GM18499 (cell line): ENCODE measurements at regions not wholly inside any gene's neighbourhood (a gene's known extent, or its start where the extent isn't known, plus 50 kb on each side); places are given as distances from the start of the nearest gene placed in this dataset.
"Not testable (repeated sequence)": the region's sequence is repeated elsewhere in the genome, so short reads cannot be mapped to it uniquely, and the experiment has no call there.

Experiments
- ATAC-seq: cut with Tn5 transposase; IDR thresholded peaks from one replicate; pipeline ENCODE4 v1.9.1; 2021; ENCODE audit warnings: moderate number of reproducible peaks; ENCODE audit not compliant: insufficient read depth, unreplicated experiment

- ATAC-seq = no peak
Measured at GRCh38 chr1:72397786-72398185, 115.4 kb upstream of the NEGR1 start.

DNA sequence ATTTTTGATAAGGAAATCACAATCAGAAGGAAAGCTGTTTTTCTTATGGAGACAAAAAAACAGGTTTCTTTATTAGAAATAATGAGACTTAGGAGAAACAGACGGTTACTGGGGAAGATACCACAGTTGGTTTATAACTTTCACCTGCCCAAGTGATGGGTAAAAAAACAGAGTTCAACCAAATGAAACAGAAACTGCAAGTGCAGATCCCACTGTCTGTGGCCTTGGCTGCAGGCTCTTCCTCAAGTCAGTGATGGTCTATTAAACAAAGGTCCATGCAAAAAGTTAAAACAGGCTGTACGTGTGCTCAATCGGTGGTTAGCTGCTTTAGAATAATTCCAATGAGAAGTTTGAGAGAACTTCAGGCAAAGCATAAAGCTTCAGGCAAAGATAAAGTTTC is 112.1 kb upstream of the NEGR1 start:
- ATAC-seq = no peak

DNA sequence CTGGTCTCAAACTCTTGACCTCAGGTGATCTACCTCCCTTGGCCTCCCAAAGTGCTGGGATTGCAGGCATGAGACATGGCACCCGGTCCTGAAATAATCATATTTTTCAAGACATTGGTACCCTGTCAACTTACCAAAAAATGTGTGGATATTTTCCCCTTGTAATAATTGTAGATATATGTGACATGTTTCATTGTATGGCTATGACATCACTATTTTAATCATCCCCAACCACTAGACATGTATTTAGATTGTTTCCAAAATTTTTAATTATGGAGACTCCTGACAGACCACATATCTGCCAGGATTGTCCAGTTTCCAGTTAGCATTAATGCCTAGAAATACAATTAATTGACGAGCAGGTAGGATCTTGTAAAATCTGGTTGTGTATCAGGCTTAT is 96.7 kb upstream of the NEGR1 start:
- no peak for ATAC-seq

GRCh38 chr1:72375226-72375625 is 92.9 kb upstream of the NEGR1 start:
- ATAC-seq = no peak

DNA sequence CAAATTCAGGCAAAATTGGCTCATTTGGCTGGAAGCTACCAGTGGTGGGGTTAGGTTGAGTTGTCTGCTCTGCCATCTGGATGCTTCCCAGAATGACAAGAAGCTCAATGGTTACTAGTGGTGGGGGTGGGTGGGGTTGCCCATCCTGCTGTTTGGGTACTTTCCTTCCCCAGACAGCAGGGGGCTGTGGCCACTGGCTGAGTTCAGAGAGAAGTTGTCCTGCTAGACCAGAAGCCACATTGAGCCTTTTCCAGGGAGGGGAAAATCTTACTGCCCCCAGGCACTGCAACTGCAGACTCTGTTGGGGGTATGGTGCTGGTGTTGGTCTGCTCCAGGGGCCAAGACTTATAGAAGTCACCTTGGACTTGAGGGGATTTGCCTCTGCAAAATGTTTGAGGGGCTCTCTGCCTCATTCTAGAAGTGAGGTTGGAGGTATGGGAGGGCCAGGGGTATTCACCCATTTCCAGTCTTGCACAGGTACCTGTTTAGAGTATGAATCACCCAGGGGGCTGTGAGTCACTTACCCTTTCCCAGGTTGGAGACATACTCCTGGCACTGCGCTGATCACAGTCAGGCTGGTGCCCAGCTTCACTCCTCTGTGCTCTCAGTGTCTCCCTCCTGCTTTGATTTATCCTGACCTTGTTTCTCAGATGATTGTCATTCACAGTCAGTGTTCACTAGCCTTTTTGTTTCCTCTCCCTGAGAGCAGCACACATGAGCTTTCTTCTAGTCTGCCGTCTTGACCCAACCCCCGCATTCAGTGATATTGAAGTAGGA is 89.1 kb upstream of the NEGR1 start:
- no peak for ATAC-seq

DNA sequence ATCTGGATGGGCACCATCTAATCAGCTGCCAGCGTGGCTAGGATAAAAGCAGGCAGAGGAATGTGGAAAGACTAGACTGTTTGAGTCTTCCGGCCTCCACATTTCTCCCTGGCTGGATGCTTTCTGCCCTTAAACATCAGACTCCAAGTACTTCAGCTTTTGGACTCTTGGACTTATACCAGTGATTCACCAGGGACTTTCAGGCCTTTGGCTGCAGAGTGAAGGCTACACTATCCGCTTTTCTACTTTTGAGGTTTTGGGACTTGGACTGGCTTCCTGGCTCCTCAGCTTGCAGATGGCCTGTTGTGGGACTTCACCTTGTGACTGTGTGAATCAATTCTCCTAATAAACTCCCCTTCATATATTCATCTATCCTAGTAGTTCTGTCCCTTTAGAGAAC is 88.5 kb upstream of the NEGR1 start:
- not testable (repeated sequence) for ATAC-seq

GRCh38 chr1:72369069-72369757 is 86.9 kb upstream of the NEGR1 start:
- no peak for ATAC-seq

- ATAC-seq = no peak
Measured at GRCh38 chr1:72366466-72366865, 84.1 kb upstream of the NEGR1 start.

DNA sequence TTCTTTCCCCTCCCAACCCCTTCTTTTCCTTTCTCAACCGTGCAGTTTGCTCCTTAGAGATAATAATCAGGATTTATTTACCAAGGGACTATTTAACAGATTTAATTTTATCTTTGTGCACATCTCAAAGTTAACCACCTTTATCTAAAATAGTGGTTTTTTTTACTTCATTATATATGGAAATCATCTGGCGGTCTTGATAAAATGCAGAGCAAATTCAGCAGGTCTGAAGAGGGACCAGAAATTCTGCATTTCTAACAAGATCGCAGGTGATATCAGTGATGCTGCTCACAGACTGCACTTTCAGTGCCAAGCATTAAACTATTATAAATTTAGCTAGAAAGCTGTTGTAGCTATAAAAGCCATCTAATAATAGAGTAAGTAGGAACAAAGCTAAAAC is 83.4 kb upstream of the NEGR1 start:
- ATAC-seq = no peak

GRCh38 chr1:72362538-72362937 is 80.2 kb upstream of the NEGR1 start:
- ATAC-seq = no peak

DNA sequence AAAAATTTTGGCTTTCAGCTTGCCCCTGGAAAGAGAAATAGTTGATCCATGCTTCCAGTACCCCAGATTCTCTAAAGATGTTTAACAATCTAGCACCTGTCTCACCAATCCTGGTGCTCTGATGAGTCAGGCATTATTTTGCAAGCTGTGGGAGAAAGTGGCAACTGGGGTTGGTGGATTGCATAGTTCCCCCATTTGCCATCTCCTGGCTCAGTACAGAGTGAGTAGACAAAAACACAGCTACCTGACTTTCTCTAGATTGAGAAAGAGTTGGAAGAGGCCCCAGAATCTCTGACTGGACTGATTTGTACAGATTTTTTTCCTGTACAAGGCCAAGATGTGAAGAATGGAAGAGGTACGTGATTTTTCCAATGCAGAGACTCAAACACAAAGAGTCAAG is 75.1 kb upstream of the NEGR1 start:
- ATAC-seq = no peak

GRCh38 chr1:72355899-72356298 is 73.6 kb upstream of the NEGR1 start:
- no peak for ATAC-seq

GRCh38 chr1:72341661-72342060 is 59.3 kb upstream of the NEGR1 start:
- no peak for ATAC-seq

DNA sequence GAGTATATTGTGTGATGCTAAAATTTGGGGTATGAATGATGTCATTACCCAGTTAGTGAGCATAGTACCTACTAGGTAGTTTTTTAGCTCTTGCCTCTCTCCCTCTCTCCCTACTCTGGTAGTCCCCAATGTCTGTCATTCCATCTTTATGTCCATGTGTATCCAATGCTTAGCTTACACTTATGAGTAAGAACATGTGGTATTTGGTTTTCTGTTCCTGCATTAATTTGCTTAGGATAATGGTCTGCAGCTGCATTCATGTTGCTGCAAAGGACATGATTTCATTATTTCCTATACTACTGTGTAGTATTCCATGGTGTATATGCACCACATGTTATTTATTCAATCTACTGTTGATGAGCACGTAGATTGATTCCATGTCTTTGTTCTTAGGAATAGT is 54.4 kb upstream of the NEGR1 start:
- no peak for ATAC-seq
